Spleen (tissue), 11 donors: ENCODE measurements at regions not wholly inside any gene's neighbourhood (a gene's known extent, or its start where the extent isn't known, plus 50 kb on each side); places are given as distances from the start of the nearest gene placed in this dataset.

Experiments used
- DNase-seq: peaks from one replicate; pipeline ENCODE4 v3.0.0-alpha.2; 2020
- H3K27ac ChIP-seq, 8 donors: fragments of 200-600 bp; sonication (generic) in 7 of 8; 1 replicate in 4 of 8; 2 replicates in 4 of 8; pipeline versions ENCODE4 v1.5.0 to v1.8.0; 2016 to 2021; ENCODE audit warnings: inconsistent platforms in 4 of 8, mild to moderate bottlenecking in 4 of 8, moderate library complexity in 1 of 8
- H3K27me3 ChIP-seq, 7 donors: fragments of 200-600 bp; sonication (generic) in 6 of 7; replicated peaks in 1 of 7; 1 replicate in 4 of 7; 2 replicates in 3 of 7; pipeline versions ENCODE4 v1.5.0 to v1.8.0; 2016 to 2021; ENCODE audit warnings: inconsistent platforms in 3 of 7, mild to moderate bottlenecking in 1 of 7
- H3K36me3 ChIP-seq, 6 donors: fragments of 200-600 bp; sonication (generic) in 5 of 6; 1 replicate in 4 of 6; 2 replicates in 2 of 6; pipeline versions ENCODE4 v1.5.0 to v1.8.0; 2016 to 2021; ENCODE audit warnings: inconsistent platforms in 2 of 6
- H3K4me1 ChIP-seq, 6 donors: fragments of 200-600 bp; sonication (generic) in 5 of 6; 1 replicate in 3 of 6; 2 replicates in 3 of 6; pipeline versions ENCODE4 v1.5.0 to v1.8.0; 2016 to 2021; ENCODE audit warnings: inconsistent platforms in 3 of 6
- H3K4me3 ChIP-seq, 8 donors: fragments of 200-600 bp; sonication (generic) in 7 of 8; 1 replicate in 4 of 8; 2 replicates in 4 of 8; pipeline versions ENCODE4 v1.5.0 to v1.8.0; 2016 to 2021; ENCODE audit warnings: inconsistent platforms in 4 of 8, mild to moderate bottlenecking in 4 of 8, moderate library complexity in 2 of 8
- H3K9me3 ChIP-seq, 8 donors: fragments of 200-600 bp; sonication (generic) in 7 of 8; 1 replicate in 4 of 8; 2 replicates in 4 of 8; pipeline versions ENCODE4 v1.5.0 to v1.8.0; 2016 to 2021; ENCODE audit warnings: inconsistent platforms in 4 of 8
- CTCF ChIP-seq, 11 experiments: fragments of 200-600 bp in 7 of 11; fragments of 450-650 bp in 4 of 11; sonication (generic) in 4 of 11; IDR thresholded peaks in 8 of 11; conservative IDR thresholded peaks in 3 of 11; 1 replicate in 7 of 11; 2 replicates in 4 of 11; pipeline versions ENCODE4 v1.4.0 to v1.8.0; 2016 to 2021; ENCODE audit warnings: antibody characterized with exemption in 11 of 11, inconsistent platforms in 4 of 11, mild to moderate bottlenecking in 1 of 11
- POLR2A ChIP-seq, 3 donors: fragments of 450-650 bp; IDR thresholded peaks; one replicate each; pipeline ENCODE4 v1.5.1; 2017; ENCODE audit warnings: antibody characterized with exemption in 3 of 3, mild to moderate bottlenecking in 1 of 3
- POLR2AphosphoS5 ChIP-seq, 3 donors: sonication (generic); formaldehyde crosslinking; IDR thresholded peaks; one replicate each; pipeline ENCODE4 v1.5.1; 2017; ENCODE audit warnings: antibody characterized with exemption in 3 of 3
- WGBS, 5 donors: extraction: QIAGEN DNeasy Blood & Tissue Kit in 3 of 5; methylation state at CpG; one replicate each; pipeline versions ENCODE4 v1.1.5 to v1.1.7; 2013 to 2018; 5-methylcytosine and 5-hydroxymethylcytosine counted together
- intact Hi-C: fragments of 100-400 bp; cut with DNase I; formaldehyde crosslinking; loops from one replicate; pipeline ENCODE4 v1.15.0; 2023; ENCODE audit warnings: low total_unique reads
- donor health status: healthy with polysubstance abuse.
- donor health status: DM: no; HTN: no; CAD: no; lungs with moderate emphysema.
- donor health status: DM: no; HTN: no; CAD: no.
- donor health status: Bipolar disorder and iron deficiency.
- donor health status: healthy.
- donor health status: DM: no; HTN: no; CAD: no.
- donor health status: DM: yes; HTN: yes; CAD: no.

- TF ChIP-seq POLR2A (IDR thresholded peaks at IDR 0.05) (no peak), CTCF (IDR thresholded peaks at IDR 0.05 in 8 of 11, conservative IDR thresholded peaks at IDR 0.05 in 3 of 11) (no peak), POLR2AphosphoS5 (IDR thresholded peaks at IDR 0.05) (no peak)
- DNase-seq, result no peak
- Histone ChIP-seq H3K4me3 (no peak overlapping the region), H3K36me3 (no peaks in the 10 kb centered on the region), H3K4me1 (no peaks in the 10 kb centered on the region), H3K27ac (no peak overlapping the region), H3K27me3 (no peaks in the 10 kb centered on the region), H3K9me3 (peaks cover 0 to 21% (median 6%) of the 10 kb centered on the region in 8 donors)
- 86 to 92% (median 89%) methylated on average over 15 to 16 of the region's 16 CpGs; no CpG with 5 or more reads in 1 of the 5 donors for WGBS, 5 donors
- intact Hi-C loops, result no loop called here
These were observed 83.0 kb upstream of the FMR1 start for GRCh38 chrX:147828719-147829118.

GRCh38 chrX:147832707-147833348 lies 78.9 kb upstream of the FMR1 start:
- H3K27ac ChIP-seq, result no peak overlapping the region
- H3K36me3 ChIP-seq, result no peaks in the 10 kb centered on the region
- 36 to 60% (median 43%) methylated on average over 2 of the region's 2 CpGs for WGBS, 5 donors
- no peaks in the 10 kb centered on the region for H3K4me1 ChIP-seq
- H3K9me3 ChIP-seq, result peaks cover 0 to 20% (median 6%) of the 10 kb centered on the region in 8 donors
- no peak overlapping the region for H3K4me3 ChIP-seq
- H3K27me3 ChIP-seq, result no peaks in the 10 kb centered on the region
- intact Hi-C loops, result no loop called here
- TF ChIP-seq POLR2AphosphoS5 (IDR thresholded peaks at IDR 0.05) (no peak), POLR2A (IDR thresholded peaks at IDR 0.05) (no peak), CTCF (IDR thresholded peaks at IDR 0.05 in 8 of 11, conservative IDR thresholded peaks at IDR 0.05 in 3 of 11) (no peak)
- DNase-seq, result no peak

GRCh38 chrX:147838465-147839131 lies 73.1 kb upstream of the FMR1 start:
- no peaks in the 10 kb centered on the region for H3K27me3 ChIP-seq
- H3K4me3 ChIP-seq, result no peak overlapping the region
- no peak overlapping the region for H3K27ac ChIP-seq
- TF ChIP-seq POLR2AphosphoS5 (IDR thresholded peaks at IDR 0.05) (no peak), CTCF (IDR thresholded peaks at IDR 0.05 in 8 of 11, conservative IDR thresholded peaks at IDR 0.05 in 3 of 11) (peak in 2 of 11 experiments; percentile 16 to 23)
- H3K9me3 ChIP-seq, result no peaks in the 10 kb centered on the region
- WGBS, 5 donors, result 26 to 62% (median 41%) methylated on average over 1 of the region's 1 CpG
- DNase-seq, result no peak
- H3K4me1 ChIP-seq, result no peaks in the 10 kb centered on the region
- H3K36me3 ChIP-seq, result no peaks in the 10 kb centered on the region
- intact Hi-C loops, result no loop called here

GRCh38 chrX:147846676-147847075 lies 65.0 kb upstream of the FMR1 start:
- no peaks in the 10 kb centered on the region for H3K27me3 ChIP-seq
- intact Hi-C loops, result no loop called here
- TF ChIP-seq CTCF (IDR thresholded peaks at IDR 0.05 in 8 of 11, conservative IDR thresholded peaks at IDR 0.05 in 3 of 11), result no peak
- TF ChIP-seq POLR2AphosphoS5 (IDR thresholded peaks at IDR 0.05), result no peak
- no peak for TF ChIP-seq POLR2A (IDR thresholded peaks at IDR 0.05)
- H3K27ac ChIP-seq, result no peak overlapping the region
- H3K4me1 ChIP-seq, result no peaks in the 10 kb centered on the region
- H3K9me3 ChIP-seq, result no peaks in the 10 kb centered on the region
- H3K4me3 ChIP-seq, result no peak overlapping the region
- WGBS, 5 donors, result 73 to 87% (median 76%) methylated on average over 3 of the region's 3 CpGs
- no peaks in the 10 kb centered on the region for H3K36me3 ChIP-seq
- DNase-seq, result no peak
